H1 (cell line): ENCODE measurements at regions not wholly inside any gene's neighbourhood (a gene's known extent, or its start where the extent isn't known, plus 50 kb on each side); places are given as distances from the start of the nearest gene placed in this dataset.

Experiments used
- CTCF ChIA-PET: fragments of 300-600 bp; sonication (Branson Sonifier 250); formaldehyde crosslinking; loops from one replicate; lab custom pipeline; 2021; ENCODE audit not compliant: partially characterized antibody; lab: Charles Lee
- POLR2A ChIA-PET: fragments of 300-600 bp; sonication (Branson Sonifier 250); formaldehyde crosslinking; loops from one replicate; lab custom pipeline; 2021; ENCODE audit warnings: inconsistent platforms; ENCODE audit not compliant: partially characterized antibody; lab: Charles Lee
- DNase-seq, 2 experiments: peaks; one replicate each; pipeline versions ENCODE4 v3.0.0 to v3.0.0-alpha.2; 2010 to 2022; ENCODE audit warnings: low spot score in 2 of 2, low read depth in 1 of 2, mixed read lengths in 1 of 2
- FAIRE-seq: peaks from 2 replicates; lab custom pipeline; 2011; peaks lifted over from hg19 to GRCh38; lab: Jason Lieb, UNC
- H2AFZ ChIP-seq: 2 replicates; pipeline ENCODE4 v1.8.1; 2012; ENCODE audit warnings: low read length, inconsistent platforms
- H2AK5ac ChIP-seq: 2 replicates; pipeline ENCODE4 v1.6.1; 2013; ENCODE audit warnings: low read depth, low read length
- H2BK120ac ChIP-seq: replicated peaks from 2 replicates; pipeline ENCODE3; 2013; ENCODE audit warnings: low read depth, low read length, inconsistent platforms
- H2BK12ac ChIP-seq: 2 replicates; pipeline ENCODE4 v1.6.1; 2013; ENCODE audit warnings: low read depth, low read length
- H2BK15ac ChIP-seq: 2 replicates; pipeline ENCODE4 v1.6.1; 2013; ENCODE audit warnings: low read length
- H2BK20ac ChIP-seq: 2 replicates; pipeline ENCODE4 v1.6.1; 2013; ENCODE audit warnings: low read length
- H2BK5ac ChIP-seq: 2 replicates; pipeline ENCODE4 v1.6.1; 2013; ENCODE audit warnings: low read depth, low read length
- H3K14ac ChIP-seq: 2 replicates; pipeline ENCODE4 v1.6.1; 2013; ENCODE audit warnings: inconsistent platforms; ENCODE audit not compliant: insufficient read length
- H3K18ac ChIP-seq: 2 replicates; pipeline ENCODE4 v1.6.1; 2013; ENCODE audit warnings: low read length; ENCODE audit errors: extremely low read depth
- H3K23ac ChIP-seq: 2 replicates; pipeline ENCODE4 v1.6.1; 2013; ENCODE audit warnings: inconsistent platforms; ENCODE audit not compliant: insufficient read length
- H3K23me2 ChIP-seq: 2 replicates; pipeline ENCODE4 v1.6.1; 2013; ENCODE audit warnings: low read depth, low read length
- H3K27ac ChIP-seq: 2 replicates; pipeline ENCODE4 v1.6.1; 2011; ENCODE audit warnings: low read depth, low read length, inconsistent platforms
- H3K27me3 ChIP-seq, 4 experiments: replicated peaks in 1 of 4; 1 replicate in 1 of 4; 2 replicates in 3 of 4; pipeline versions ENCODE4 v1.6.1 to v1.8.1; 2011 to 2013; ENCODE audit warnings: low read length in 3 of 4, mild to moderate bottlenecking in 3 of 4, inconsistent platforms in 2 of 4, mixed read lengths in 2 of 4, moderate library complexity in 1 of 4; ENCODE audit not compliant: control insufficient read depth in 3 of 4, insufficient read depth in 3 of 4; ENCODE audit errors: extremely low read depth in 1 of 4
- H3K36me3 ChIP-seq, 4 experiments: 2 replicates each; pipeline versions ENCODE4 v1.6.1 to v1.8.1; 2011 to 2013; ENCODE audit warnings: mild to moderate bottlenecking in 4 of 4, low read length in 3 of 4, moderate library complexity in 2 of 4, control low read depth in 1 of 4, inconsistent platforms in 1 of 4; ENCODE audit not compliant: insufficient read depth in 4 of 4, control insufficient read depth in 2 of 4
- H3K4ac ChIP-seq: replicated peaks from 2 replicates; pipeline ENCODE3; 2013; ENCODE audit warnings: low read length, low read depth, mixed read lengths, inconsistent platforms; ENCODE audit not compliant: insufficient read length
- H3K4me1 ChIP-seq, 4 experiments: replicated peaks in 1 of 4; 1 replicate in 1 of 4; 2 replicates in 3 of 4; pipeline versions ENCODE4 v1.6.1 to v1.8.1; 2011 to 2013; ENCODE audit warnings: low read length in 3 of 4, inconsistent platforms in 2 of 4, mixed read lengths in 1 of 4; ENCODE audit not compliant: insufficient read depth in 4 of 4, control insufficient read depth in 3 of 4
- H3K4me2 ChIP-seq, 2 experiments: 2 replicates each; pipeline versions ENCODE4 v1.6.1 to v1.8.1; 2011 to 2013; ENCODE audit warnings: low read depth in 2 of 2, low read length in 2 of 2, control low read depth in 1 of 2, inconsistent platforms in 1 of 2, mild to moderate bottlenecking in 1 of 2; ENCODE audit not compliant: insufficient read depth in 1 of 2
- H3K4me3 ChIP-seq, 4 experiments: fragments of 200-600, 300-600 bp in 1 of 4; sonication (generic), shearing (Covaris generic), sonication (Bioruptor Twin) in 1 of 4; 2 replicates each; pipeline versions ENCODE4 v1.5.1 to v1.8.1; 2011 to 2016; ENCODE audit warnings: low read length in 4 of 4, low read depth in 3 of 4, control low read depth in 2 of 4, inconsistent platforms in 2 of 4, mild to moderate bottlenecking in 2 of 4, mixed read lengths in 1 of 4, moderate library complexity in 1 of 4; ENCODE audit not compliant: insufficient read depth in 2 of 4; ENCODE audit errors: extremely low read depth in 1 of 4
- H3K56ac ChIP-seq: replicated peaks from 2 replicates; pipeline ENCODE3; 2013; ENCODE audit warnings: low read depth, mild to moderate bottlenecking, mixed read lengths, low read length, inconsistent platforms; ENCODE audit not compliant: insufficient read length
- H3K79me1 ChIP-seq: 2 replicates; pipeline ENCODE4 v1.6.1; 2013; ENCODE audit warnings: low read depth, low read length, control low read depth
- H3K79me2 ChIP-seq, 2 experiments: 2 replicates each; pipeline versions ENCODE4 v1.6.1 to v1.8.1; 2012 to 2013; ENCODE audit warnings: low read length in 2 of 2, mild to moderate bottlenecking in 2 of 2, inconsistent platforms in 1 of 2; ENCODE audit not compliant: insufficient read depth in 2 of 2, control insufficient read depth in 1 of 2
- H3K9ac ChIP-seq, 4 experiments: replicated peaks in 1 of 4; 1 replicate in 1 of 4; 2 replicates in 3 of 4; pipeline versions ENCODE4 v1.6.1 to v1.8.1; 2011 to 2013; ENCODE audit warnings: low read depth in 3 of 4, low read length in 3 of 4, control low read depth in 2 of 4, mild to moderate bottlenecking in 2 of 4, moderate library complexity in 2 of 4, inconsistent platforms in 1 of 4; ENCODE audit errors: extremely low read depth in 1 of 4
- H3K9me3 ChIP-seq, 2 experiments: 2 replicates each; pipeline versions ENCODE4 v1.6.1 to v1.8.1; 2012 to 2013; ENCODE audit warnings: mild to moderate bottlenecking in 2 of 2, moderate library complexity in 2 of 2, control low read depth in 1 of 2, inconsistent platforms in 1 of 2, low read depth in 1 of 2, low read length in 1 of 2, mixed read lengths in 1 of 2; ENCODE audit not compliant: insufficient read depth in 2 of 2
- H4K20me1 ChIP-seq, 2 experiments: replicated peaks in 1 of 2; 2 replicates each; pipeline versions ENCODE3 to v1.8.1; 2011 to 2013; ENCODE audit warnings: inconsistent platforms in 2 of 2, low read length in 2 of 2, mild to moderate bottlenecking in 1 of 2; ENCODE audit not compliant: insufficient read depth in 2 of 2, control insufficient read depth in 1 of 2
- H4K5ac ChIP-seq: 2 replicates; pipeline ENCODE4 v1.6.1; 2013; ENCODE audit warnings: low read length, low read depth, mixed read lengths, inconsistent platforms; ENCODE audit not compliant: insufficient read length
- H4K8ac ChIP-seq: 2 replicates; pipeline ENCODE4 v1.8.0; 2013; ENCODE audit warnings: mild to moderate bottlenecking, moderate library complexity, low read length, inconsistent platforms; ENCODE audit not compliant: insufficient read depth; ENCODE audit errors: extremely low read depth
- H4K91ac ChIP-seq: replicated peaks from 2 replicates; pipeline ENCODE3; 2013; ENCODE audit warnings: low read length, mixed read lengths, inconsistent platforms; ENCODE audit not compliant: insufficient read length
- BACH1 ChIP-seq: IDR thresholded peaks from 2 replicates; pipeline ENCODE4 v1.6.1; 2012; ENCODE audit warnings: low read length, improper control_type of control experiment
- CBX5 ChIP-seq: fragments of 300-800, 300-1000 bp; sonication (generic); IDR thresholded peaks from 2 replicates; pipeline ENCODE4 v1.7.1; 2016; ENCODE audit warnings: antibody characterized with exemption, low read length, low read depth
- CEBPB ChIP-seq: IDR thresholded peaks from 2 replicates; pipeline ENCODE4 v1.6.1; 2012; ENCODE audit warnings: low read depth, low read length
- CREB1 ChIP-seq: IDR thresholded peaks from 2 replicates; pipeline ENCODE4 v1.6.1; 2012; ENCODE audit warnings: inconsistent platforms
- CTBP2 ChIP-seq: IDR thresholded peaks from 2 replicates; pipeline ENCODE4 v1.7.0; 2011; ENCODE audit warnings: borderline replicate concordance, mild to moderate bottlenecking, moderate library complexity, mixed read lengths, low read length; ENCODE audit not compliant: insufficient read depth, insufficient read length
- GABPA ChIP-seq: IDR thresholded peaks from 2 replicates; pipeline ENCODE4 v1.6.1; 2011; ENCODE audit warnings: mild to moderate bottlenecking, low read length, moderate library complexity, borderline replicate concordance; ENCODE audit not compliant: insufficient read depth
- JUND ChIP-seq: IDR thresholded peaks from 2 replicates; pipeline ENCODE4 v1.6.1; 2011; ENCODE audit warnings: mild to moderate bottlenecking, improper control_type of control experiment, low read length
- KDM1A ChIP-seq: fragments of 200-600, 300-600 bp; sonication (generic); IDR thresholded peaks from 2 replicates; pipeline ENCODE4 v1.7.1; 2016; ENCODE audit warnings: mild to moderate bottlenecking, low read length, borderline replicate concordance
- MAFK ChIP-seq: IDR thresholded peaks from 2 replicates; pipeline ENCODE4 v1.6.1; 2012; ENCODE audit warnings: low read depth, mild to moderate bottlenecking, improper control_type of control experiment, low read length
- PHF8 ChIP-seq: fragments of 200-600 bp; sonication (generic); conservative IDR thresholded peaks from 2 replicates; pipeline ENCODE4 v1.7.1; 2012; ENCODE audit warnings: low read depth, mild to moderate bottlenecking, inconsistent platforms, low read length, moderate library complexity
- POLR2AphosphoS5 ChIP-seq: IDR thresholded peaks from 2 replicates; pipeline ENCODE4 v1.6.1; 2011; ENCODE audit warnings: low read depth, low read length
- RBBP5 ChIP-seq: IDR thresholded peaks from 2 replicates; pipeline ENCODE4 v1.7.1; 2012; ENCODE audit warnings: low read depth, mild to moderate bottlenecking, inconsistent platforms, low read length, moderate library complexity, borderline replicate concordance
- SIRT6 ChIP-seq: IDR thresholded peaks from one replicate; pipeline ENCODE4 v1.7.1; 2012; ENCODE audit warnings: low read length, inconsistent platforms
- SP4 ChIP-seq: IDR thresholded peaks from 2 replicates; pipeline ENCODE4 v1.6.1; 2012; ENCODE audit warnings: low read length, inconsistent platforms
- TCF12 ChIP-seq: IDR thresholded peaks from 2 replicates; pipeline ENCODE4 v1.6.1; 2011; ENCODE audit warnings: low read depth, mild to moderate bottlenecking, low read length
- TF ChIP-seq, protein P1 (sequence below): IDR thresholded peaks from 2 replicates; pipeline ENCODE4 v1.6.1; 2012; ENCODE audit warnings: inconsistent platforms
- TF ChIP-seq, protein P2 (sequence below): IDR thresholded peaks from 2 replicates; pipeline ENCODE4 v1.6.1; 2011; ENCODE audit warnings: low read depth, mild to moderate bottlenecking, low read length; ENCODE audit not compliant: insufficient read depth

GRCh38 chr3:164537485-164537884 is 540.8 kb downstream of the SI start:
- CTCF ChIA-PET = no interaction called here
- Histone ChIP-seq H3K27me3 (no peaks in the 10 kb centered on the region), H2BK5ac (no peak overlapping the region), H3K9ac (no peak overlapping the region), H2BK120ac (no peak overlapping the region), H2AFZ (no peak overlapping the region), H3K4me1 (no peaks in the 10 kb centered on the region), H3K27ac (no peak overlapping the region), H3K56ac (no peak overlapping the region), H3K23me2 (no peaks in the 10 kb centered on the region), H3K4me3 (no peak overlapping the region), H3K9me3 (no peaks in the 10 kb centered on the region), H3K23ac (no peak overlapping the region), H3K18ac (no peak overlapping the region), H4K91ac (no peak overlapping the region), H3K4me2 (no peak overlapping the region), H3K79me2 (no peaks in the 10 kb centered on the region), H2BK15ac (no peak overlapping the region), H3K79me1 (no peaks in the 10 kb centered on the region), H3K4ac (no peak overlapping the region), H3K14ac (no peak overlapping the region), H4K8ac (no peak overlapping the region), H3K36me3 (no peaks in the 10 kb centered on the region), H4K20me1 (no peaks in the 10 kb centered on the region), H2AK5ac (no peak overlapping the region), H4K5ac (no peak overlapping the region), H2BK12ac (no peak overlapping the region), H2BK20ac (no peak overlapping the region)
- FAIRE-seq (no peak), DNase-seq (no peak)
- POLR2A ChIA-PET = no interaction called here
- TF ChIP-seq KDM1A (no peak), RBBP5 (no peak), CREB1 (no peak), TCF12 (no peak), GABPA (no peak), POLR2AphosphoS5 (no peak), CEBPB (no peak), SIRT6 (no peak), CBX5 (no peak), JUND (no peak), BACH1 (no peak), CTBP2 (no peak), PHF8 (no peak), MAFK (no peak), SP4 (no peak)
- TF ChIP-seq, protein P1, sequence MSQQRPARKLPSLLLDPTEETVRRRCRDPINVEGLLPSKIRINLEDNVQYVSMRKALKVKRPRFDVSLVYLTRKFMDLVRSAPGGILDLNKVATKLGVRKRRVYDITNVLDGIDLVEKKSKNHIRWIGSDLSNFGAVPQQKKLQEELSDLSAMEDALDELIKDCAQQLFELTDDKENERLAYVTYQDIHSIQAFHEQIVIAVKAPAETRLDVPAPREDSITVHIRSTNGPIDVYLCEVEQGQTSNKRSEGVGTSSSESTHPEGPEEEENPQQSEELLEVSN = no peak
- TF ChIP-seq, protein P2, sequence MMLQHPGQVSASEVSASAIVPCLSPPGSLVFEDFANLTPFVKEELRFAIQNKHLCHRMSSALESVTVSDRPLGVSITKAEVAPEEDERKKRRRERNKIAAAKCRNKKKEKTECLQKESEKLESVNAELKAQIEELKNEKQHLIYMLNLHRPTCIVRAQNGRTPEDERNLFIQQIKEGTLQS = no peak
